H1 (cell line): ENCODE measurements at regions not wholly inside any gene's neighbourhood (a gene's known extent, or its start where the extent isn't known, plus 50 kb on each side); places are given as distances from the start of the nearest gene placed in this dataset.

Experiments
- CTCF ChIA-PET: fragments of 300-600 bp; sonication (Branson Sonifier 250); formaldehyde crosslinking; loops from one replicate; lab custom pipeline; 2021; ENCODE audit not compliant: partially characterized antibody; lab: Charles Lee
- POLR2A ChIA-PET: fragments of 300-600 bp; sonication (Branson Sonifier 250); formaldehyde crosslinking; loops from one replicate; lab custom pipeline; 2021; ENCODE audit warnings: inconsistent platforms; ENCODE audit not compliant: partially characterized antibody; lab: Charles Lee
- DNase-seq, 2 experiments: peaks; one replicate each; pipeline versions ENCODE4 v3.0.0 to v3.0.0-alpha.2; 2010 to 2022; ENCODE audit warnings: low spot score in 2 of 2, low read depth in 1 of 2, mixed read lengths in 1 of 2
- FAIRE-seq: peaks from 2 replicates; lab custom pipeline; 2011; peaks lifted over from hg19 to GRCh38; lab: Jason Lieb, UNC
- H2AFZ ChIP-seq: 2 replicates; pipeline ENCODE4 v1.8.1; 2012; ENCODE audit warnings: low read length, inconsistent platforms
- H2AK5ac ChIP-seq: 2 replicates; pipeline ENCODE4 v1.6.1; 2013; ENCODE audit warnings: low read depth, low read length
- H2BK120ac ChIP-seq: replicated peaks from 2 replicates; pipeline ENCODE3; 2013; ENCODE audit warnings: low read depth, low read length, inconsistent platforms
- H2BK12ac ChIP-seq: 2 replicates; pipeline ENCODE4 v1.6.1; 2013; ENCODE audit warnings: low read depth, low read length
- H2BK15ac ChIP-seq: 2 replicates; pipeline ENCODE4 v1.6.1; 2013; ENCODE audit warnings: low read length
- H2BK20ac ChIP-seq: 2 replicates; pipeline ENCODE4 v1.6.1; 2013; ENCODE audit warnings: low read length
- H2BK5ac ChIP-seq: 2 replicates; pipeline ENCODE4 v1.6.1; 2013; ENCODE audit warnings: low read depth, low read length
- H3K14ac ChIP-seq: 2 replicates; pipeline ENCODE4 v1.6.1; 2013; ENCODE audit warnings: inconsistent platforms; ENCODE audit not compliant: insufficient read length
- H3K18ac ChIP-seq: 2 replicates; pipeline ENCODE4 v1.6.1; 2013; ENCODE audit warnings: low read length; ENCODE audit errors: extremely low read depth
- H3K23ac ChIP-seq: 2 replicates; pipeline ENCODE4 v1.6.1; 2013; ENCODE audit warnings: inconsistent platforms; ENCODE audit not compliant: insufficient read length
- H3K23me2 ChIP-seq: 2 replicates; pipeline ENCODE4 v1.6.1; 2013; ENCODE audit warnings: low read depth, low read length
- H3K27ac ChIP-seq: 2 replicates; pipeline ENCODE4 v1.6.1; 2011; ENCODE audit warnings: low read depth, low read length, inconsistent platforms
- H3K27me3 ChIP-seq, 4 experiments: replicated peaks in 1 of 4; 1 replicate in 1 of 4; 2 replicates in 3 of 4; pipeline versions ENCODE4 v1.6.1 to v1.8.1; 2011 to 2013; ENCODE audit warnings: low read length in 3 of 4, mild to moderate bottlenecking in 3 of 4, inconsistent platforms in 2 of 4, mixed read lengths in 2 of 4, moderate library complexity in 1 of 4; ENCODE audit not compliant: control insufficient read depth in 3 of 4, insufficient read depth in 3 of 4; ENCODE audit errors: extremely low read depth in 1 of 4
- H3K36me3 ChIP-seq, 4 experiments: 2 replicates each; pipeline versions ENCODE4 v1.6.1 to v1.8.1; 2011 to 2013; ENCODE audit warnings: mild to moderate bottlenecking in 4 of 4, low read length in 3 of 4, moderate library complexity in 2 of 4, control low read depth in 1 of 4, inconsistent platforms in 1 of 4; ENCODE audit not compliant: insufficient read depth in 4 of 4, control insufficient read depth in 2 of 4
- H3K4ac ChIP-seq: replicated peaks from 2 replicates; pipeline ENCODE3; 2013; ENCODE audit warnings: low read length, low read depth, mixed read lengths, inconsistent platforms; ENCODE audit not compliant: insufficient read length
- H3K4me1 ChIP-seq, 4 experiments: replicated peaks in 1 of 4; 1 replicate in 1 of 4; 2 replicates in 3 of 4; pipeline versions ENCODE4 v1.6.1 to v1.8.1; 2011 to 2013; ENCODE audit warnings: low read length in 3 of 4, inconsistent platforms in 2 of 4, mixed read lengths in 1 of 4; ENCODE audit not compliant: insufficient read depth in 4 of 4, control insufficient read depth in 3 of 4
- H3K4me2 ChIP-seq, 2 experiments: 2 replicates each; pipeline versions ENCODE4 v1.6.1 to v1.8.1; 2011 to 2013; ENCODE audit warnings: low read depth in 2 of 2, low read length in 2 of 2, control low read depth in 1 of 2, inconsistent platforms in 1 of 2, mild to moderate bottlenecking in 1 of 2; ENCODE audit not compliant: insufficient read depth in 1 of 2
- H3K4me3 ChIP-seq, 4 experiments: fragments of 200-600, 300-600 bp in 1 of 4; sonication (generic), shearing (Covaris generic), sonication (Bioruptor Twin) in 1 of 4; 2 replicates each; pipeline versions ENCODE4 v1.5.1 to v1.8.1; 2011 to 2016; ENCODE audit warnings: low read length in 4 of 4, low read depth in 3 of 4, control low read depth in 2 of 4, inconsistent platforms in 2 of 4, mild to moderate bottlenecking in 2 of 4, mixed read lengths in 1 of 4, moderate library complexity in 1 of 4; ENCODE audit not compliant: insufficient read depth in 2 of 4; ENCODE audit errors: extremely low read depth in 1 of 4
- H3K56ac ChIP-seq: replicated peaks from 2 replicates; pipeline ENCODE3; 2013; ENCODE audit warnings: low read depth, mild to moderate bottlenecking, mixed read lengths, low read length, inconsistent platforms; ENCODE audit not compliant: insufficient read length
- H3K79me1 ChIP-seq: 2 replicates; pipeline ENCODE4 v1.6.1; 2013; ENCODE audit warnings: low read depth, low read length, control low read depth
- H3K79me2 ChIP-seq, 2 experiments: 2 replicates each; pipeline versions ENCODE4 v1.6.1 to v1.8.1; 2012 to 2013; ENCODE audit warnings: low read length in 2 of 2, mild to moderate bottlenecking in 2 of 2, inconsistent platforms in 1 of 2; ENCODE audit not compliant: insufficient read depth in 2 of 2, control insufficient read depth in 1 of 2
- H3K9ac ChIP-seq, 4 experiments: replicated peaks in 1 of 4; 1 replicate in 1 of 4; 2 replicates in 3 of 4; pipeline versions ENCODE4 v1.6.1 to v1.8.1; 2011 to 2013; ENCODE audit warnings: low read depth in 3 of 4, low read length in 3 of 4, control low read depth in 2 of 4, mild to moderate bottlenecking in 2 of 4, moderate library complexity in 2 of 4, inconsistent platforms in 1 of 4; ENCODE audit errors: extremely low read depth in 1 of 4
- H3K9me3 ChIP-seq, 2 experiments: 2 replicates each; pipeline versions ENCODE4 v1.6.1 to v1.8.1; 2012 to 2013; ENCODE audit warnings: mild to moderate bottlenecking in 2 of 2, moderate library complexity in 2 of 2, control low read depth in 1 of 2, inconsistent platforms in 1 of 2, low read depth in 1 of 2, low read length in 1 of 2, mixed read lengths in 1 of 2; ENCODE audit not compliant: insufficient read depth in 2 of 2
- H4K20me1 ChIP-seq, 2 experiments: replicated peaks in 1 of 2; 2 replicates each; pipeline versions ENCODE3 to v1.8.1; 2011 to 2013; ENCODE audit warnings: inconsistent platforms in 2 of 2, low read length in 2 of 2, mild to moderate bottlenecking in 1 of 2; ENCODE audit not compliant: insufficient read depth in 2 of 2, control insufficient read depth in 1 of 2
- H4K5ac ChIP-seq: 2 replicates; pipeline ENCODE4 v1.6.1; 2013; ENCODE audit warnings: low read length, low read depth, mixed read lengths, inconsistent platforms; ENCODE audit not compliant: insufficient read length
- H4K8ac ChIP-seq: 2 replicates; pipeline ENCODE4 v1.8.0; 2013; ENCODE audit warnings: mild to moderate bottlenecking, moderate library complexity, low read length, inconsistent platforms; ENCODE audit not compliant: insufficient read depth; ENCODE audit errors: extremely low read depth
- H4K91ac ChIP-seq: replicated peaks from 2 replicates; pipeline ENCODE3; 2013; ENCODE audit warnings: low read length, mixed read lengths, inconsistent platforms; ENCODE audit not compliant: insufficient read length
- ASH2L ChIP-seq: fragments of 200-600, 300-600 bp; sonication (generic); IDR thresholded peaks from one replicate; pipeline ENCODE4 v1.7.1; 2017; ENCODE audit warnings: low read length
- ATF3 ChIP-seq: IDR thresholded peaks from 2 replicates; pipeline ENCODE4 v1.6.1; 2011; ENCODE audit warnings: low read depth, mild to moderate bottlenecking, low read length; ENCODE audit not compliant: insufficient read depth
- BCL11A ChIP-seq, 2 experiments: IDR thresholded peaks; one replicate each; pipeline ENCODE4 v1.6.1; 2011; ENCODE audit warnings: low read depth in 2 of 2, low read length in 2 of 2, mild to moderate bottlenecking in 2 of 2
- FOSL1 ChIP-seq: IDR thresholded peaks from 2 replicates; pipeline ENCODE4 v1.6.1; 2011; ENCODE audit warnings: mild to moderate bottlenecking, low read depth, low read length, moderate library complexity; ENCODE audit not compliant: insufficient read depth
- NANOG ChIP-seq: IDR thresholded peaks from 2 replicates; pipeline ENCODE4 v1.6.1; 2011; ENCODE audit warnings: low read length, low read depth, mild to moderate bottlenecking, inconsistent platforms; ENCODE audit not compliant: insufficient read depth, poor library complexity, severe bottlenecking
- RAD21 ChIP-seq, 2 experiments: IDR thresholded peaks in 1 of 2; conservative IDR thresholded peaks in 1 of 2; 2 replicates each; pipeline ENCODE4 v1.6.1; 2011; ENCODE audit warnings: low read depth in 2 of 2, low read length in 2 of 2, improper control_type of control experiment in 1 of 2, inconsistent platforms in 1 of 2, mild to moderate bottlenecking in 1 of 2, moderate library complexity in 1 of 2
- RFX5 ChIP-seq: IDR thresholded peaks from 2 replicates; pipeline ENCODE4 v1.6.1; 2011; ENCODE audit warnings: low read depth, low read length, improper control_type of control experiment, borderline replicate concordance
- SIX5 ChIP-seq: IDR thresholded peaks from 2 replicates; pipeline ENCODE4 v1.6.1; 2011; ENCODE audit warnings: mild to moderate bottlenecking, low read depth, low read length
- SRF ChIP-seq: IDR thresholded peaks from 2 replicates; pipeline ENCODE4 v1.6.1; 2011; ENCODE audit warnings: mild to moderate bottlenecking, low read depth, low read length, moderate library complexity
- TBP ChIP-seq: IDR thresholded peaks from 2 replicates; pipeline ENCODE4 v1.6.1; 2011; ENCODE audit warnings: low read depth, low read length, improper control_type of control experiment
- WGBS, 2 experiments: shearing (Covaris generic) in 1 of 2; methylation state at CpG; one replicate each; pipeline versions ENCODE4 v1.1.6 to v1.1.7; 2013 to 2015; ENCODE audit warnings: low lambda C conversion rate in 2 of 2, mixed read lengths in 2 of 2, inconsistent platforms in 1 of 2, low coverage in 1 of 2, missing lambda C conversion rate in 1 of 2; ENCODE audit not compliant: insufficient replicate concordance in 2 of 2, insufficient coverage in 1 of 2, insufficient read length in 1 of 2; ENCODE audit errors: extremely low coverage in 1 of 2, missing lambda C conversion rate in 1 of 2; 5-methylcytosine and 5-hydroxymethylcytosine counted together
- TF ChIP-seq, protein P1 (sequence below): IDR thresholded peaks from 2 replicates; pipeline ENCODE4 v1.6.1; 2012; ENCODE audit warnings: inconsistent platforms
- TF ChIP-seq, protein P2 (sequence below): IDR thresholded peaks from 2 replicates; pipeline ENCODE4 v1.6.1; 2012; ENCODE audit warnings: low read length, inconsistent platforms

DNA sequence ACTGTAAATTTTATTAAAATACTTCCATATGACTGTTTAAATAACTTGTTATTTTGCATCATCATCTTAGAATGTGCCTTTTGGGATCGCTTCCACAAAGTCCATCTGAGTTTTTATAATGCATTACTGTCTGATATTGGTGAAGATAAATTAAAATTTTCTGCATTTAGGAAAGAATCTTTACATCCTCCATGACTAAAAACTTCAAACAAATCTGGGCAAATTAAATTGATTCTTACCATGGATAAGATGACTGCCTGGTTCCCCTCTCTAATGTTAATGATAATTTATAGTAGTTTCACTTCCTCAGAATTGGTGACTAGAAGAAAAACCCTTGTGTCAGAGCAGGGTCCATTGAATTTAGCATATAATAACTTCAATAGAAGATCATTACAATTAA, 94.7 kb upstream of the SLC38A4 start:
- Histone ChIP-seq H3K4me3 (no peak overlapping the region), H3K36me3 (no peaks in the 10 kb centered on the region), H2BK12ac (no peak overlapping the region), H4K91ac (no peak overlapping the region), H3K23ac (no peak overlapping the region), H2BK5ac (no peak overlapping the region), H4K20me1 (no peaks in the 10 kb centered on the region), H3K79me2 (no peaks in the 10 kb centered on the region), H2AFZ (no peak overlapping the region), H3K56ac (no peak overlapping the region), H2AK5ac (no peak overlapping the region), H3K23me2 (no peaks in the 10 kb centered on the region), H4K5ac (no peak overlapping the region), H3K4ac (no peak overlapping the region), H4K8ac (no peak overlapping the region), H2BK15ac (no peak overlapping the region), H3K9ac (no peak overlapping the region), H3K27ac (no peak overlapping the region), H3K79me1 (no peaks in the 10 kb centered on the region), H3K18ac (no peak overlapping the region), H3K27me3 (no peaks in the 10 kb centered on the region), H3K4me2 (no peak overlapping the region), H2BK20ac (no peak overlapping the region), H3K4me1 (no peaks in the 10 kb centered on the region), H3K9me3 (no peaks in the 10 kb centered on the region), H2BK120ac (no peak overlapping the region), H3K14ac (no peak overlapping the region)
- ChIA-PET POLR2A (no interaction called here), CTCF (no interaction called here)
- FAIRE-seq (no peak), DNase-seq (no peak)
- WGBS, 2 experiments = 100% methylated on average over 1 of the region's 1 CpG; no CpG with 5 or more reads in 1 of the 2 experiments
- TF ChIP-seq RAD21 (IDR thresholded peaks at IDR 0.05 in 1 of 2, conservative IDR thresholded peaks at IDR 0.05 in 1 of 2; ENCODE audit: low read depth in 2 of 2, low read length in 2 of 2) = no peak
- TF ChIP-seq FOSL1 = no peak
- TF ChIP-seq, protein P1, sequence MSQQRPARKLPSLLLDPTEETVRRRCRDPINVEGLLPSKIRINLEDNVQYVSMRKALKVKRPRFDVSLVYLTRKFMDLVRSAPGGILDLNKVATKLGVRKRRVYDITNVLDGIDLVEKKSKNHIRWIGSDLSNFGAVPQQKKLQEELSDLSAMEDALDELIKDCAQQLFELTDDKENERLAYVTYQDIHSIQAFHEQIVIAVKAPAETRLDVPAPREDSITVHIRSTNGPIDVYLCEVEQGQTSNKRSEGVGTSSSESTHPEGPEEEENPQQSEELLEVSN = no peak
- TF ChIP-seq NANOG = no peak
- TF ChIP-seq, protein P2, sequence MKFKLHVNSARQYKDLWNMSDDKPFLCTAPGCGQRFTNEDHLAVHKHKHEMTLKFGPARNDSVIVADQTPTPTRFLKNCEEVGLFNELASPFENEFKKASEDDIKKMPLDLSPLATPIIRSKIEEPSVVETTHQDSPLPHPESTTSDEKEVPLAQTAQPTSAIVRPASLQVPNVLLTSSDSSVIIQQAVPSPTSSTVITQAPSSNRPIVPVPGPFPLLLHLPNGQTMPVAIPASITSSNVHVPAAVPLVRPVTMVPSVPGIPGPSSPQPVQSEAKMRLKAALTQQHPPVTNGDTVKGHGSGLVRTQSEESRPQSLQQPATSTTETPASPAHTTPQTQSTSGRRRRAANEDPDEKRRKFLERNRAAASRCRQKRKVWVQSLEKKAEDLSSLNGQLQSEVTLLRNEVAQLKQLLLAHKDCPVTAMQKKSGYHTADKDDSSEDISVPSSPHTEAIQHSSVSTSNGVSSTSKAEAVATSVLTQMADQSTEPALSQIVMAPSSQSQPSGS = no peak
- TF ChIP-seq TBP = no peak
- TF ChIP-seq SRF = no peak
- TF ChIP-seq SIX5 = no peak
- no peak for TF ChIP-seq BCL11A (IDR thresholded peaks at IDR 0.05; ENCODE audit: low read depth in 2 of 2, low read length in 2 of 2)
- no peak for TF ChIP-seq RFX5
- no peak for TF ChIP-seq ATF3
- no peak for TF ChIP-seq ASH2L
